Panc1 (cell line): ENCODE measurements at regions not wholly inside any gene's neighbourhood (a gene's known extent, or its start where the extent isn't known, plus 50 kb on each side); places are given as distances from the start of the nearest gene placed in this dataset.

ENCODE experiments used
- ATAC-seq: fragments of 200-7000 bp; cut with Tn5 transposase; 2 replicates; pipeline ENCODE4 v1.9.1; 2020; ENCODE audit warnings: mild to moderate bottlenecking, moderate library complexity
- BruUV-seq: library from RNA; stranded (reverse); fragments of 400-500 nt; replicated peaks from 2 replicates; lab custom pipeline; 2021; lab: Mats Ljungman, UMichigan
- CTCF ChIA-PET: fragments of 300-600 bp; sonication (Branson Sonifier 250); formaldehyde crosslinking; loops from one replicate; lab custom pipeline; 2022; ENCODE audit warnings: antibody characterized with exemption; lab: Charles Lee
- POLR2A ChIA-PET: fragments of 300-600 bp; sonication (Branson Sonifier 250); formaldehyde crosslinking; loops from one replicate; lab custom pipeline; 2022; ENCODE audit warnings: antibody characterized with exemption; lab: Charles Lee
- DNase-seq: peaks from one replicate; pipeline ENCODE4 v3.0.0-alpha.2; 2010; ENCODE audit warnings: low read depth, low spot score
- H3K27ac ChIP-seq: 2 replicates; pipeline ENCODE4 v1.5.1; 2011; ENCODE audit warnings: mild to moderate bottlenecking, low read length, inconsistent platforms
- H3K27me3 ChIP-seq: fragments of 200-500 bp; sonication (Bioruptor generic); 2 replicates; pipeline ENCODE4 v1.6.0; 2014; ENCODE audit warnings: low read length, inconsistent platforms; ENCODE audit not compliant: control insufficient read depth, insufficient read depth
- H3K36me3 ChIP-seq: fragments of 200-500 bp; sonication (Bioruptor generic); 2 replicates; pipeline ENCODE4 v1.5.1; 2014; ENCODE audit warnings: inconsistent platforms, mild to moderate bottlenecking, low read length, moderate library complexity; ENCODE audit not compliant: control insufficient read depth, insufficient read depth
- H3K4me1 ChIP-seq: 2 replicates; pipeline ENCODE4 v1.5.1; 2011; ENCODE audit warnings: inconsistent platforms, mild to moderate bottlenecking, low read length, moderate library complexity; ENCODE audit not compliant: control insufficient read depth, insufficient read depth
- H3K4me3 ChIP-seq, 2 experiments: 2 replicates each; pipeline ENCODE4 v1.5.1; 2011 to 2012; ENCODE audit warnings: low read depth in 2 of 2, low read length in 2 of 2, mild to moderate bottlenecking in 2 of 2, inconsistent platforms in 1 of 2, moderate library complexity in 1 of 2
- H3K9me3 ChIP-seq: fragments of 200-500 bp; sonication (Bioruptor generic); 2 replicates; pipeline ENCODE4 v1.5.1; 2014; ENCODE audit warnings: low read depth, mild to moderate bottlenecking, inconsistent platforms, low read length, moderate library complexity; ENCODE audit not compliant: control insufficient read depth, insufficient read depth
- CTCF ChIP-seq: fragments of 450-650 bp; IDR thresholded peaks from 2 replicates; pipeline ENCODE4 v1.5.1; 2017; ENCODE audit warnings: mild to moderate bottlenecking
- POLR2AphosphoS5 ChIP-seq: IDR thresholded peaks from 2 replicates; pipeline ENCODE4 v1.6.1; 2012; ENCODE audit warnings: mild to moderate bottlenecking, low read depth, low read length, moderate library complexity
- REST ChIP-seq, 2 experiments: IDR thresholded peaks; 2 replicates each; pipeline ENCODE4 v1.6.1; 2011 to 2012; ENCODE audit warnings: low read depth in 2 of 2, control low read depth in 1 of 2, low read length in 1 of 2, mild to moderate bottlenecking in 1 of 2, moderate library complexity in 1 of 2; ENCODE audit not compliant: insufficient read depth in 1 of 2
- SIN3A ChIP-seq: IDR thresholded peaks from 2 replicates; pipeline ENCODE4 v1.6.1; 2012; ENCODE audit warnings: low read depth, mild to moderate bottlenecking, low read length, moderate library complexity, borderline replicate concordance; ENCODE audit not compliant: insufficient read depth
- TCF7L2 ChIP-seq: IDR thresholded peaks from 2 replicates; pipeline ENCODE4 v1.6.1; 2011; ENCODE audit warnings: mild to moderate bottlenecking, low read depth, low read length, inconsistent platforms
- in situ Hi-C: cut with HindIII; loops from 2 replicates; pipeline ENCODE4 v1.10.0; 2016; ENCODE audit warnings: low sequenced_read_pairs, low pct_unique_long_range_greater_than_20kb
- intact Hi-C: fragments of 100-400 bp; cut with micrococcal nuclease; formaldehyde crosslinking; loops from one replicate; pipeline ENCODE4 v1.10.0; 2022; ENCODE audit not compliant: unreplicated experiment

- DNase-seq (no peak), ATAC-seq (no peak)
- Histone ChIP-seq H3K9me3 (no peaks in the 10 kb centered on the region), H3K27ac (peak overlapping the region; percentile 82), H3K4me3 (no peak overlapping the region), H3K36me3 (peaks cover 7% of the 10 kb centered on the region; the same call in 1 of the 2 replicates), H3K4me1 (peaks cover 56% of the 10 kb centered on the region), H3K27me3 (no peaks in the 10 kb centered on the region)
- TF ChIP-seq CTCF, result no peak
- TF ChIP-seq TCF7L2, result no peak
- no peak for TF ChIP-seq REST (IDR thresholded peaks at IDR 0.05; ENCODE audit: insufficient read depth in 1 of 2, low read depth in 2 of 2, low read length in 1 of 2)
- no peak for TF ChIP-seq POLR2AphosphoS5
- no peak for TF ChIP-seq SIN3A
- BruUV-seq, result no TSS peak
- intact Hi-C loops (no loop called here), in situ Hi-C loops (loop anchor here (25.0 kb wide), 1 partner anchor 269 kb away; no protein-coding TSS in a partner anchor)
- CTCF ChIA-PET, result interaction anchor here (0.7 kb wide), 1 partner anchor 151 kb away, joined by 4 read pairs; no protein-coding TSS in a partner anchor
- POLR2A ChIA-PET, result interaction anchor here (0.8 to 1.2 kb wide), 2 partner anchors 280 to 286 kb away, joined by 3 to 4 read pairs; partner anchors contain the start of gene SOX9
Measured at GRCh38 chr17:72406498-72406897, 285.7 kb downstream of the SOX9 start.

- CTCF ChIA-PET, result no interaction called here
Measured at GRCh38 chr17:72407336-72407909, 286.6 kb downstream of the SOX9 start.

More at GRCh38 chr17:72407336-72407909, 286.6 kb downstream of the SOX9 start:
- BruUV-seq, result no TSS peak
- no peaks in the 10 kb centered on the region for H3K9me3 ChIP-seq
- intact Hi-C loops, result no loop called here
- no peak for DNase-seq
- no peak for TF ChIP-seq SIN3A
- peak; percentile 52; the same call in 1 of the 2 replicates for TF ChIP-seq POLR2AphosphoS5
- no peak for TF ChIP-seq REST (IDR thresholded peaks at IDR 0.05; ENCODE audit: insufficient read depth in 1 of 2, low read depth in 2 of 2, low read length in 1 of 2)
- no peak for TF ChIP-seq TCF7L2
- no peak for TF ChIP-seq CTCF
- H3K4me3 ChIP-seq, result peak overlapping the region in 1 of 2 experiments; percentile 10; a peak in 1 of 4 replicates
- POLR2A ChIA-PET, result interaction anchor here (0.6 to 1.2 kb wide), 4 partner anchors 54 to 287 kb away, joined by 3 to 10 read pairs (median 4); partner anchors contain the start of gene SOX9
- peak; percentile 90 for ATAC-seq
- in situ Hi-C loops, result loop anchor here (25.0 kb wide), 1 partner anchor 270 kb away; no protein-coding TSS in a partner anchor
- no peaks in the 10 kb centered on the region for H3K27me3 ChIP-seq
- H3K27ac ChIP-seq, result peak overlapping the region; percentile 82
- peaks cover 7% of the 10 kb centered on the region; the same call in 1 of the 2 replicates for H3K36me3 ChIP-seq
- peaks cover 58% of the 10 kb centered on the region for H3K4me1 ChIP-seq
